HepG2 (cell line): ENCODE measurements at regions not wholly inside any gene's neighbourhood (a gene's known extent, or its start where the extent isn't known, plus 50 kb on each side); places are given as distances from the start of the nearest gene placed in this dataset.

ENCODE experiments used
- ATAC-seq: fragments of 200-7000 bp; cut with Tn5 transposase; 3 replicates; pipeline ENCODE4 v1.9.1; 2020; ENCODE audit warnings: mild to moderate bottlenecking, moderate library complexity
- BruUV-seq: library from RNA; stranded (reverse); fragments of 400-500 nt; replicated peaks from 2 replicates; lab custom pipeline; 2021; lab: Mats Ljungman, UMichigan
- CTCF ChIA-PET: fragments of 300-600 bp; formaldehyde crosslinking; extraction: SDS; loops from one replicate; lab custom pipeline; 2021; ENCODE audit warnings: low total read pairs, inconsistent platforms, low intra/inter-chr PET ratio; lab: Yijun Ruan, JAX
- POLR2A ChIA-PET: fragments of 350-600 bp; sonication (Branson Sonifier 250); formaldehyde crosslinking; loops from one replicate; lab custom pipeline; 2020; ENCODE audit warnings: antibody characterized with exemption, inconsistent platforms; lab: Yijun Ruan, JAX
- DNase-seq: peaks from one replicate; pipeline ENCODE4 v3.0.0-alpha.2; 2015; ENCODE audit warnings: low spot score
- FAIRE-seq: peaks from 3 replicates; lab custom pipeline; 2011; peaks lifted over from hg19 to GRCh38; lab: Jason Lieb, UNC
- H2AFZ ChIP-seq: one replicate; pipeline ENCODE4 v1.6.1; 2011; ENCODE audit warnings: low read length, inconsistent platforms
- H3K27ac ChIP-seq: fragments of 300-600 bp; 3 replicates; pipeline ENCODE4 v1.8.0; 2011; ENCODE audit warnings: mixed run types, mild to moderate bottlenecking, mixed read lengths, low read length, inconsistent platforms; ENCODE audit not compliant: insufficient read depth; ENCODE audit errors: extremely low read length
- H3K27me3 ChIP-seq, 2 experiments: fragments of 200-600 bp in 1 of 2; 2 replicates in 1 of 2; 3 replicates in 1 of 2; pipeline versions ENCODE4 v1.6.0 to v1.8.0; 2011; ENCODE audit warnings: low read length in 2 of 2, mild to moderate bottlenecking in 2 of 2, moderate library complexity in 2 of 2, inconsistent platforms in 1 of 2; ENCODE audit not compliant: insufficient read depth in 2 of 2, control insufficient read depth in 1 of 2
- H3K36me3 ChIP-seq, 2 experiments: fragments of 200-600 bp in 1 of 2; replicated peaks in 1 of 2; 2 replicates in 1 of 2; 3 replicates in 1 of 2; pipeline versions ENCODE4 v1.5.1 to v1.8.0; 2011; ENCODE audit warnings: low read length in 2 of 2, inconsistent platforms in 1 of 2; ENCODE audit not compliant: insufficient read depth in 2 of 2, control insufficient read depth in 1 of 2
- H3K4me1 ChIP-seq: 2 replicates; pipeline ENCODE4 v1.5.1; 2012; ENCODE audit warnings: low read length, inconsistent platforms; ENCODE audit not compliant: insufficient read depth
- H3K4me2 ChIP-seq: 2 replicates; pipeline ENCODE4 v1.6.0; 2011; ENCODE audit warnings: low read depth, low read length, inconsistent platforms
- H3K4me3 ChIP-seq, 3 experiments: fragments of 200-600 bp in 1 of 3; sonication (generic), shearing (Covaris generic) in 1 of 3; replicated peaks in 1 of 3; 2 replicates each; pipeline ENCODE4 v1.5.1; 2011 to 2016; ENCODE audit warnings: low read length in 3 of 3, inconsistent platforms in 2 of 3, low read depth in 2 of 3, mild to moderate bottlenecking in 2 of 3, control low read depth in 1 of 3, mixed read lengths in 1 of 3; ENCODE audit not compliant: insufficient read depth in 1 of 3
- H3K79me2 ChIP-seq: one replicate; pipeline ENCODE4 v1.6.1; 2011; ENCODE audit warnings: low read length, inconsistent platforms; ENCODE audit not compliant: insufficient read depth
- H3K9ac ChIP-seq: 2 replicates; pipeline ENCODE4 v1.6.0; 2011; ENCODE audit warnings: mild to moderate bottlenecking, low read depth, low read length, inconsistent platforms; ENCODE audit not compliant: insufficient read depth
- H3K9me3 ChIP-seq: 2 replicates; pipeline ENCODE4 v1.5.1; 2012; ENCODE audit warnings: mild to moderate bottlenecking, low read length
- H4K20me1 ChIP-seq: 2 replicates; pipeline ENCODE4 v1.6.0; 2011; ENCODE audit warnings: inconsistent platforms, mild to moderate bottlenecking, low read length, moderate library complexity; ENCODE audit not compliant: insufficient read depth
- EEA1 ChIP-seq: sonication (generic); formaldehyde crosslinking; IDR thresholded peaks from 2 replicates; pipeline ENCODE4 v1.5.1; 2020; ENCODE audit warnings: mild to moderate bottlenecking, missing genetic modification reagents, borderline replicate concordance
- KDM1A ChIP-seq: IDR thresholded peaks from 2 replicates; pipeline ENCODE4 v1.6.1; 2016; ENCODE audit warnings: missing compliant biosample characterization
- MNT ChIP-seq: fragments of 450-650 bp; IDR thresholded peaks from 2 replicates; pipeline ENCODE4 v1.6.1; 2016
- PITX1 ChIP-seq: sonication (generic); formaldehyde crosslinking; IDR thresholded peaks from 2 replicates; pipeline ENCODE4 v1.5.1; 2020; ENCODE audit warnings: mild to moderate bottlenecking, missing genetic modification reagents
- RFXANK ChIP-seq: IDR thresholded peaks from 2 replicates; pipeline ENCODE4 v1.6.1; 2016
- USF2 ChIP-seq, 2 experiments: sonication (generic) in 1 of 2; formaldehyde crosslinking in 1 of 2; IDR thresholded peaks; 2 replicates each; pipeline versions ENCODE4 v1.5.1 to v1.6.1; 2011 to 2020; ENCODE audit warnings: borderline replicate concordance in 1 of 2, low read depth in 1 of 2, low read length in 1 of 2, mild to moderate bottlenecking in 1 of 2, missing genetic modification reagents in 1 of 2, moderate library complexity in 1 of 2
- ZBTB8A ChIP-seq: sonication (generic); formaldehyde crosslinking; IDR thresholded peaks from 2 replicates; pipeline ENCODE4 v1.4.0; 2020; ENCODE audit warnings: mild to moderate bottlenecking, low read depth, missing genetic modification reagents, borderline replicate concordance
- ZNF569 ChIP-seq: sonication (generic); formaldehyde crosslinking; IDR thresholded peaks from 2 replicates; pipeline ENCODE4 v1.5.0; 2020; ENCODE audit warnings: mild to moderate bottlenecking, missing genetic modification reagents, moderate library complexity, borderline replicate concordance
- ZNF749 ChIP-seq: sonication (generic); formaldehyde crosslinking; IDR thresholded peaks from 2 replicates; pipeline ENCODE4 v1.8.0; 2022; ENCODE audit warnings: mild to moderate bottlenecking, missing genetic modification reagents, moderate library complexity, borderline replicate concordance
- ZNF75D ChIP-seq: sonication (generic); formaldehyde crosslinking; IDR thresholded peaks from 2 replicates; pipeline ENCODE4 v1.8.1; 2023; ENCODE audit warnings: missing genetic modification reagents, mild to moderate bottlenecking, borderline replicate concordance
- WGBS: methylation state at CpG from one replicate; pipeline ENCODE4 v1.1.6; 2017; ENCODE audit warnings: low lambda C conversion rate; 5-methylcytosine and 5-hydroxymethylcytosine counted together
- in situ Hi-C: cut with HindIII; loops from 2 replicates; pipeline ENCODE4 v1.10.0; 2017; ENCODE audit warnings: low pct_unique_long_range_greater_than_20kb; ENCODE audit not compliant: extremely low pct_ligation_motif_present
- intact Hi-C: fragments of 100-400 bp; cut with micrococcal nuclease; formaldehyde crosslinking; loops from one replicate; pipeline ENCODE4 v1.10.0; 2022; ENCODE audit not compliant: unreplicated experiment
- TF ChIP-seq, protein P1 (sequence below): sonication (generic); formaldehyde crosslinking; IDR thresholded peaks from 2 replicates; pipeline ENCODE4 v1.8.1; 2023; ENCODE audit warnings: mild to moderate bottlenecking, missing genetic modification reagents, borderline replicate concordance
- TF ChIP-seq, protein P2 (sequence below): sonication (generic); formaldehyde crosslinking; IDR thresholded peaks from 2 replicates; pipeline ENCODE4 v1.4.0; 2020; ENCODE audit warnings: low read depth, mild to moderate bottlenecking, missing genetic modification reagents
- TF ChIP-seq, protein P3 (sequence below): sonication (generic); formaldehyde crosslinking; IDR thresholded peaks from 2 replicates; pipeline ENCODE4 v1.5.1; 2020; ENCODE audit warnings: mild to moderate bottlenecking, missing genetic modification reagents, borderline replicate concordance

DNA sequence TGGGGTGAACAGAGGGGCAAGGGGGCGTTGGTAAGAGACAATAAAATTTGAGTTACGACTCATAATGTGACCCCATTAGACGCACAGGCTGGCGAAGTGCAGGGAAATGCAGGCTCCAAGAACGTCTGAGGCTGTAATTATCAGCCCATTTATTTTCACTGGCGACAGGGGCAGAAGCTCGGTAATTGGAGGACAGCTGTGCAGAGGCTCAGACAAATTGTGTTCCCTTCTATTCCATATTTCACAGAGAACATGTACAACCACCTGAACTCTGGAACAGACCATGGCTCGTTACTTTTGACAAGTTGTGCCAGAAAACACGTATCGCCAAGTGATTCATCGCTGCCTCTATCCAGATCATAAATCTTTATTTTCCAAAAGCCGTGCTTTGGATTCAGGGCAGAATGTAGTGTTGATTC is 137.3 kb upstream of the FRMD4A start:
- H3K79me2 ChIP-seq: no peaks in the 10 kb centered on the region
- in situ Hi-C loops: no loop called here
- no TSS peak for BruUV-seq
- no peak overlapping the region for H3K27ac ChIP-seq
- intact Hi-C loops: no loop called here
- no peaks in the 10 kb centered on the region for H3K4me1 ChIP-seq
- H4K20me1 ChIP-seq: no peaks in the 10 kb centered on the region
- DNase-seq (no peak), ATAC-seq (no peak), FAIRE-seq (no peak)
- ChIA-PET POLR2A (no interaction called here), CTCF (no interaction called here)
- no peaks in the 10 kb centered on the region for H3K36me3 ChIP-seq
- H2AFZ ChIP-seq: no peak overlapping the region
- WGBS: 12% methylated on average over 12 of the region's 12 CpGs
- H3K4me3 ChIP-seq: no peak overlapping the region
- no peak overlapping the region for H3K9ac ChIP-seq
- peaks cover 0 to 23% of the 10 kb centered on the region in 2 experiments; a peak in 2 of 5 replicates for H3K27me3 ChIP-seq
- H3K4me2 ChIP-seq: no peak overlapping the region
- TF ChIP-seq ZNF749 (CRISPR knock-in tag) (no peak), RFXANK (no peak), EEA1 (CRISPR knock-in tag) (no peak), ZNF75D (CRISPR knock-in tag) (no peak), MNT (no peak), PITX1 (CRISPR knock-in tag) (no peak), USF2 (IDR thresholded peaks at IDR 0.05; ENCODE audit: low read depth, low read length) (no peak), USF2 (CRISPR knock-in tag; IDR thresholded peaks at IDR 0.05; ENCODE audit: borderline replicate concordance) (no peak), KDM1A (no peak), ZNF569 (CRISPR knock-in tag) (no peak), ZBTB8A (CRISPR knock-in tag) (no peak)
- TF ChIP-seq, protein P1, sequence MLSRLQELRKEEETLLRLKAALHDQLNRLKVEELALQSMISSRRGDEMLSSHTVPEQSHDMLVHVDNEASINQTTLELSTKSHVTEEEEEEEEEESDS: no peak
- TF ChIP-seq, protein P2, sequence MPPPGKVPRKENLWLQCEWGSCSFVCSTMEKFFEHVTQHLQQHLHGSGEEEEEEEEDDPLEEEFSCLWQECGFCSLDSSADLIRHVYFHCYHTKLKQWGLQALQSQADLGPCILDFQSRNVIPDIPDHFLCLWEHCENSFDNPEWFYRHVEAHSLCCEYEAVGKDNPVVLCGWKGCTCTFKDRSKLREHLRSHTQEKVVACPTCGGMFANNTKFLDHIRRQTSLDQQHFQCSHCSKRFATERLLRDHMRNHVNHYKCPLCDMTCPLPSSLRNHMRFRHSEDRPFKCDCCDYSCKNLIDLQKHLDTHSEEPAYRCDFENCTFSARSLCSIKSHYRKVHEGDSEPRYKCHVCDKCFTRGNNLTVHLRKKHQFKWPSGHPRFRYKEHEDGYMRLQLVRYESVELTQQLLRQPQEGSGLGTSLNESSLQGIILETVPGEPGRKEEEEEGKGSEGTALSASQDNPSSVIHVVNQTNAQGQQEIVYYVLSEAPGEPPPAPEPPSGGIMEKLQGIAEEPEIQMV (CRISPR knock-in tag): no peak
- TF ChIP-seq, protein P3, sequence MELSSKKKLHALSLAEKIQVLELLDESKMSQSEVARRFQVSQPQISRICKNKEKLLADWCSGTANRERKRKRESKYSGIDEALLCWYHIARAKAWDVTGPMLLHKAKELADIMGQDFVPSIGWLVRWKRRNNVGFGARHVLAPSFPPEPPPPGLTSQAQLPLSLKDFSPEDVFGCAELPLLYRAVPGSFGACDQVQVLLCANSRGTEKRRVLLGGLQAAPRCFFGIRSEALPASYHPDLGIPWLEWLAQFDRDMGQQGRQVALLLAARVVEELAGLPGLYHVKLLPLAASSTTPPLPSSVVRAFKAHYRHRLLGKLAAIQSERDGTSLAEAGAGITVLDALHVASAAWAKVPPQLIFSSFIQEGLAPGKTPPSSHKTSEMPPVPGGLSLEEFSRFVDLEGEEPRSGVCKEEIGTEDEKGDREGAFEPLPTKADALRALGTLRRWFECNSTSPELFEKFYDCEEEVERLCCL (CRISPR knock-in tag): no peak
- H3K9me3 ChIP-seq: no peaks in the 10 kb centered on the region
